Stomach (tissue), 8 donors: ENCODE measurements at regions not wholly inside any gene's neighbourhood (a gene's known extent, or its start where the extent isn't known, plus 50 kb on each side); places are given as distances from the start of the nearest gene placed in this dataset.
"Not testable (repeated sequence)": the region's sequence is repeated elsewhere in the genome, so short reads cannot be mapped to it uniquely, and the experiment has no call there.

Experiments
- DNase-seq, 2 donors: peaks; one replicate each; pipeline versions ENCODE4 v3.0.0 to v3.0.0-alpha.2; 2013 to 2019
- H3K27ac ChIP-seq, 5 donors: fragments of 200-600 bp in 4 of 5; sonication (generic) in 4 of 5; one replicate each; pipeline ENCODE4 v1.5.1; 2013 to 2019; ENCODE audit warnings: mild to moderate bottlenecking in 1 of 5, moderate library complexity in 1 of 5
- H3K27me3 ChIP-seq, 3 donors: fragments of 200-600 bp; sonication (generic); one replicate each; pipeline ENCODE4 v1.5.1; 2017 to 2019; ENCODE audit warnings: mixed run types in 1 of 3
- H3K36me3 ChIP-seq, 4 donors: fragments of 200-600 bp; sonication (generic); 1 replicate in 3 of 4; 2 replicates in 1 of 4; pipeline ENCODE4 v1.5.1; 2016 to 2019
- H3K4me1 ChIP-seq, 4 donors: fragments of 200-600 bp; sonication (generic); one replicate each; pipeline ENCODE4 v1.5.1; 2016 to 2019
- H3K4me3 ChIP-seq, 4 donors: fragments of 200-600 bp; sonication (generic) in 3 of 4; one replicate each; pipeline ENCODE4 v1.5.1; 2016 to 2019; ENCODE audit warnings: mild to moderate bottlenecking in 1 of 4
- H3K9me3 ChIP-seq, 4 donors: fragments of 200-600 bp; sonication (generic); one replicate each; pipeline ENCODE4 v1.5.1; 2016 to 2019
- CTCF ChIP-seq, 7 experiments: fragments of 450-650 bp in 4 of 7; fragments of 200-600 bp in 3 of 7; sonication (generic) in 3 of 7; IDR thresholded peaks; one replicate each; pipeline ENCODE4 v1.5.1; 2016 to 2019; ENCODE audit warnings: antibody characterized with exemption in 7 of 7, control low read depth in 2 of 7, mild to moderate bottlenecking in 1 of 7
- EP300 ChIP-seq: sonication (generic); formaldehyde crosslinking; IDR thresholded peaks from one replicate; pipeline ENCODE4 v1.6.1; 2017; ENCODE audit warnings: antibody characterized with exemption
- POLR2A ChIP-seq, 4 donors: fragments of 450-650 bp; IDR thresholded peaks; one replicate each; pipeline ENCODE4 v1.6.1; 2016; ENCODE audit warnings: antibody characterized with exemption in 4 of 4, control low read depth in 2 of 4, mild to moderate bottlenecking in 1 of 4, moderate library complexity in 1 of 4
- POLR2AphosphoS5 ChIP-seq, 3 donors: sonication (generic); formaldehyde crosslinking; IDR thresholded peaks; one replicate each; pipeline ENCODE4 v1.6.1; 2016; ENCODE audit warnings: antibody characterized with exemption in 3 of 3
- WGBS, 5 donors: extraction: QIAGEN DNeasy Blood & Tissue Kit in 3 of 5; methylation state at CpG; one replicate each; pipeline versions ENCODE4 v1.1.5 to v1.1.7; 2013 to 2018; 5-methylcytosine and 5-hydroxymethylcytosine counted together
- intact Hi-C: fragments of 100-400 bp; cut with DNase I; formaldehyde crosslinking; loops from one replicate; pipeline ENCODE4 v1.15.1; 2023; ENCODE audit warnings: low total_unique reads
- donor health status: healthy with polysubstance abuse.
- donor health status: Bipolar disorder and iron deficiency.
- donor health status: healthy.

GRCh38 chr3:137330246-137330645 is 372.5 kb downstream of the IL20RB start:
- no peak overlapping the region for H3K27ac ChIP-seq
- intact Hi-C loops, result no loop called here
- peaks cover 0 to 7% (median 0%) of the 10 kb centered on the region in 4 donors for H3K9me3 ChIP-seq
- H3K36me3 ChIP-seq, result no peaks in the 10 kb centered on the region
- no peak overlapping the region for H3K4me3 ChIP-seq
- 84 to 92% (median 84%) methylated on average over 3 of the region's 3 CpGs for WGBS, 5 donors
- H3K4me1 ChIP-seq, result no peaks in the 10 kb centered on the region
- TF ChIP-seq EP300, result no peak
- TF ChIP-seq CTCF (IDR thresholded peaks at IDR 0.05), result no peak
- no peak for TF ChIP-seq POLR2A (IDR thresholded peaks at IDR 0.05)
- no peak for TF ChIP-seq POLR2AphosphoS5 (IDR thresholded peaks at IDR 0.05)
- no peak for DNase-seq
- H3K27me3 ChIP-seq, result no peaks in the 10 kb centered on the region

GRCh38 chr3:137332297-137332696 is 374.5 kb downstream of the IL20RB start:
- H3K4me3 ChIP-seq, result no peak overlapping the region
- intact Hi-C loops, result no loop called here
- no peak overlapping the region for H3K27ac ChIP-seq
- TF ChIP-seq POLR2AphosphoS5 (IDR thresholded peaks at IDR 0.05) (no peak), CTCF (IDR thresholded peaks at IDR 0.05) (no peak), POLR2A (IDR thresholded peaks at IDR 0.05) (no peak), EP300 (no peak)
- H3K9me3 ChIP-seq, result peaks cover 0 to 3% (median 0%) of the 10 kb centered on the region in 4 donors
- DNase-seq, result no peak
- no peaks in the 10 kb centered on the region for H3K36me3 ChIP-seq
- no peaks in the 10 kb centered on the region for H3K27me3 ChIP-seq
- 79 to 92% (median 89%) methylated on average over 2 of the region's 2 CpGs for WGBS, 5 donors
- H3K4me1 ChIP-seq, result no peaks in the 10 kb centered on the region

- WGBS, 5 donors, result 27 to 50% (median 44%) methylated on average over 7 of the region's 7 CpGs
- H3K36me3 ChIP-seq, result no peaks in the 10 kb centered on the region
- H3K9me3 ChIP-seq, result peaks cover 4 to 28% (median 8%) of the 10 kb centered on the region in 4 donors
- intact Hi-C loops, result no loop called here
- H3K4me1 ChIP-seq, result no peaks in the 10 kb centered on the region
- no peak overlapping the region for H3K27ac ChIP-seq
- peak in 1 of 2 donors; percentile 3 for DNase-seq
- no peaks in the 10 kb centered on the region for H3K27me3 ChIP-seq
- no peak overlapping the region for H3K4me3 ChIP-seq
- TF ChIP-seq CTCF (IDR thresholded peaks at IDR 0.05), result no peak
- TF ChIP-seq EP300, result no peak
- TF ChIP-seq POLR2A (IDR thresholded peaks at IDR 0.05), result no peak
- no peak for TF ChIP-seq POLR2AphosphoS5 (IDR thresholded peaks at IDR 0.05)
Measured at GRCh38 chr3:137335478-137335877, 377.7 kb downstream of the IL20RB start.

GRCh38 chr3:137338400-137338799 is 380.6 kb downstream of the IL20RB start:
- H3K4me1 ChIP-seq, intact Hi-C loops, H3K4me3 ChIP-seq, H3K36me3 ChIP-seq, H3K27ac ChIP-seq, H3K27me3 ChIP-seq, DNase-seq: not testable (repeated sequence)
- peaks cover 4 to 28% (median 8%) of the 10 kb centered on the region in 4 donors for H3K9me3 ChIP-seq
- 53 to 72% (median 54%) methylated on average over 5 of the region's 5 CpGs for WGBS, 5 donors

- Histone ChIP-seq H3K36me3 (no peaks in the 10 kb centered on the region), H3K4me1 (no peaks in the 10 kb centered on the region), H3K27ac (no peak overlapping the region), H3K4me3 (no peak overlapping the region), H3K9me3 (peaks cover 0 to 17% (median 7%) of the 10 kb centered on the region in 4 donors), H3K27me3 (no peaks in the 10 kb centered on the region)
- DNase-seq, result no peak
- WGBS, 5 donors, result 16 to 36% (median 29%) methylated on average over 4 of the region's 4 CpGs
- TF ChIP-seq POLR2AphosphoS5 (IDR thresholded peaks at IDR 0.05), result no peak
- TF ChIP-seq CTCF (IDR thresholded peaks at IDR 0.05), result no peak
- TF ChIP-seq EP300, result no peak
- no peak for TF ChIP-seq POLR2A (IDR thresholded peaks at IDR 0.05)
- intact Hi-C loops, result no loop called here
Measured at GRCh38 chr3:137343283-137343682, 385.5 kb downstream of the IL20RB start.
